ENCODE measurements at regions not wholly inside any gene's neighbourhood (a gene's known extent, or its start where the extent isn't known, plus 50 kb on each side); places are given as distances from the start of the nearest gene placed in this dataset.

DNA sequence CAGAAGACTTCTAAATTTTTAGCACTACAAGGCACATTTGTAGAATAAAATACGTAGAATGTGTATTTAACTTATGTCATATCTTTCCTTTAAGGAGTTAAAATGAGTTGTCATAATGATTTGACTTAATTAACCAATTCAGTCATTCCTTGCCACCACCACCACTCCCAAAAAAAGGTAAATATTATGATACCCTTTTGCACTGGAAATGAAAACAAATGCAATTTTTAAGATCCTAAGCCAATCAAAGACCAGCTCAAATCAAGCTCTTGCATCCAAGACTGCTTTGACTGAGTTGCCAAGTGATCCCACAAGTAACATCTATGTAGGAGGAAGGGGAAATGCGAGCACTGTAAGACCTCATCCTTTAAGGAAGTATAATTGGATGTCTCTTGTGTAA is 426.6 kb upstream of the ATP11B start:
- CTCF ChIA-PET = no interaction called here

More for the DNA sequence above, 426.6 kb upstream of the ATP11B start:
- no peak overlapping the region for H2BK15ac ChIP-seq (ENCODE audit: low read depth, low read length)
- no peak overlapping the region for H3K18ac ChIP-seq (ENCODE audit: low read depth, low read length)
- H3K9me1 ChIP-seq (ENCODE audit: insufficient read depth, low read length) = no peaks in the 10 kb centered on the region
- POLR2A ChIA-PET (ENCODE audit: unreplicated experiment) = no interaction called here
- H2BK5ac ChIP-seq (ENCODE audit: low read depth, low read length, poor library complexity, severe bottlenecking) = no peak overlapping the region
- no peak for DNase-seq
- H4K8ac ChIP-seq (ENCODE audit: low read depth in 2 of 2, low read length in 2 of 2) = no peak overlapping the region
- H2BK120ac ChIP-seq (ENCODE audit: low read depth, low read length) = no peak overlapping the region
- no peak overlapping the region for H3K27ac ChIP-seq (ENCODE audit: insufficient read depth, low read length)
- no peak overlapping the region for H3K9ac ChIP-seq (ENCODE audit: low read depth, low read length)
- no peak overlapping the region for H2AK5ac ChIP-seq (ENCODE audit: low read depth, low read length)
- no peak overlapping the region for H3K4ac ChIP-seq (ENCODE audit: low read depth, low read length)
- no peak overlapping the region for H4K5ac ChIP-seq (ENCODE audit: low read depth, low read length)
- intact Hi-C loops (cut with micrococcal nuclease) = no loop called here
- no peaks in the 10 kb centered on the region for H4K20me1 ChIP-seq (ENCODE audit: insufficient read depth, low read length)
- no peaks in the 10 kb centered on the region for H3K27me3 ChIP-seq (ENCODE audit: control insufficient read depth, insufficient read depth, low read length)
- H3K9me3 ChIP-seq (ENCODE audit: control insufficient read depth, insufficient read depth, low read length) = peaks cover 12% of the 10 kb centered on the region
- no peak for ATAC-seq (ENCODE audit: low read depth)
- no peaks in the 10 kb centered on the region for H3K4me1 ChIP-seq (ENCODE audit: control insufficient read depth, insufficient read depth, low read length)
- no peak overlapping the region for H3K23ac ChIP-seq (ENCODE audit: low read depth, low read length)
- H3K79me1 ChIP-seq (ENCODE audit: low read depth in 1 of 2, low read length in 2 of 2) = no peaks in the 10 kb centered on the region
- TF ChIP-seq, protein P1, sequence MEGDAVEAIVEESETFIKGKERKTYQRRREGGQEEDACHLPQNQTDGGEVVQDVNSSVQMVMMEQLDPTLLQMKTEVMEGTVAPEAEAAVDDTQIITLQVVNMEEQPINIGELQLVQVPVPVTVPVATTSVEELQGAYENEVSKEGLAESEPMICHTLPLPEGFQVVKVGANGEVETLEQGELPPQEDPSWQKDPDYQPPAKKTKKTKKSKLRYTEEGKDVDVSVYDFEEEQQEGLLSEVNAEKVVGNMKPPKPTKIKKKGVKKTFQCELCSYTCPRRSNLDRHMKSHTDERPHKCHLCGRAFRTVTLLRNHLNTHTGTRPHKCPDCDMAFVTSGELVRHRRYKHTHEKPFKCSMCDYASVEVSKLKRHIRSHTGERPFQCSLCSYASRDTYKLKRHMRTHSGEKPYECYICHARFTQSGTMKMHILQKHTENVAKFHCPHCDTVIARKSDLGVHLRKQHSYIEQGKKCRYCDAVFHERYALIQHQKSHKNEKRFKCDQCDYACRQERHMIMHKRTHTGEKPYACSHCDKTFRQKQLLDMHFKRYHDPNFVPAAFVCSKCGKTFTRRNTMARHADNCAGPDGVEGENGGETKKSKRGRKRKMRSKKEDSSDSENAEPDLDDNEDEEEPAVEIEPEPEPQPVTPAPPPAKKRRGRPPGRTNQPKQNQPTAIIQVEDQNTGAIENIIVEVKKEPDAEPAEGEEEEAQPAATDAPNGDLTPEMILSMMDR (conservative IDR thresholded peaks at IDR 0.05; ENCODE audit: low read depth, low read length) = no peak
- TF ChIP-seq POLR2A (IDR thresholded peaks at IDR 0.05; ENCODE audit: low read depth, low read length) = no peak
- no peak for TF ChIP-seq RCOR1 (IDR thresholded peaks at IDR 0.05; ENCODE audit: insufficient replicate concordance, low read length)
- no peak for TF ChIP-seq BHLHE40 (IDR thresholded peaks at IDR 0.05; ENCODE audit: low read depth, low read length)
- TF ChIP-seq CEBPB (IDR thresholded peaks at IDR 0.05; ENCODE audit: low read depth, low read length) = no peak
- TF ChIP-seq RAD21 (IDR thresholded peaks at IDR 0.05; ENCODE audit: low read length) = no peak
- TF ChIP-seq NFE2L2 (IDR thresholded peaks at IDR 0.05; ENCODE audit: low read depth, low read length) = no peak
- TF ChIP-seq CHD1 (IDR thresholded peaks at IDR 0.05; ENCODE audit: low read depth, low read length) = no peak
- TF ChIP-seq SMC3 (IDR thresholded peaks at IDR 0.05; ENCODE audit: low read depth, low read length) = no peak
- no peak for TF ChIP-seq MAZ (IDR thresholded peaks at IDR 0.05; ENCODE audit: borderline replicate concordance, low read depth, low read length)
- TF ChIP-seq, protein P2, sequence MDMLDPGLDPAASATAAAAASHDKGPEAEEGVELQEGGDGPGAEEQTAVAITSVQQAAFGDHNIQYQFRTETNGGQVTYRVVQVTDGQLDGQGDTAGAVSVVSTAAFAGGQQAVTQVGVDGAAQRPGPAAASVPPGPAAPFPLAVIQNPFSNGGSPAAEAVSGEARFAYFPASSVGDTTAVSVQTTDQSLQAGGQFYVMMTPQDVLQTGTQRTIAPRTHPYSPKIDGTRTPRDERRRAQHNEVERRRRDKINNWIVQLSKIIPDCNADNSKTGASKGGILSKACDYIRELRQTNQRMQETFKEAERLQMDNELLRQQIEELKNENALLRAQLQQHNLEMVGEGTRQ (IDR thresholded peaks at IDR 0.05; ENCODE audit: low read depth, low read length) = no peak
- no peak for TF ChIP-seq MAFK (IDR thresholded peaks at IDR 0.05; ENCODE audit: low read depth, low read length)
- TF ChIP-seq, protein P3, sequence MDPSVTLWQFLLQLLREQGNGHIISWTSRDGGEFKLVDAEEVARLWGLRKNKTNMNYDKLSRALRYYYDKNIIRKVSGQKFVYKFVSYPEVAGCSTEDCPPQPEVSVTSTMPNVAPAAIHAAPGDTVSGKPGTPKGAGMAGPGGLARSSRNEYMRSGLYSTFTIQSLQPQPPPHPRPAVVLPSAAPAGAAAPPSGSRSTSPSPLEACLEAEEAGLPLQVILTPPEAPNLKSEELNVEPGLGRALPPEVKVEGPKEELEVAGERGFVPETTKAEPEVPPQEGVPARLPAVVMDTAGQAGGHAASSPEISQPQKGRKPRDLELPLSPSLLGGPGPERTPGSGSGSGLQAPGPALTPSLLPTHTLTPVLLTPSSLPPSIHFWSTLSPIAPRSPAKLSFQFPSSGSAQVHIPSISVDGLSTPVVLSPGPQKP (IDR thresholded peaks at IDR 0.05; ENCODE audit: borderline replicate concordance, low read depth, low read length) = no peak
- no peak for TF ChIP-seq RFX5 (IDR thresholded peaks at IDR 0.05; ENCODE audit: low read depth, low read length)
- no peak for TF ChIP-seq MXI1 (IDR thresholded peaks at IDR 0.05; ENCODE audit: borderline replicate concordance, low read depth, low read length)
- TF ChIP-seq FOS (IDR thresholded peaks at IDR 0.05; ENCODE audit: low read depth, low read length) = no peak
- no peaks in the 10 kb centered on the region for H3K36me3 ChIP-seq (ENCODE audit: control insufficient read depth, insufficient read depth, low read length)
- no peak overlapping the region for H3K4me3 ChIP-seq (ENCODE audit: insufficient read depth, low read depth, low read length)
- H3K14ac ChIP-seq (replicated peaks; ENCODE audit: low read depth, low read length) = no peak overlapping the region
- H4K91ac ChIP-seq (ENCODE audit: insufficient read depth, low read depth, low read length) = no peak overlapping the region
- no TSS peak for BruUV-seq (replicated peaks)
- in situ Hi-C loops (cut with MboI; ENCODE audit: low sequenced_read_pairs) = no loop called here
- H2AK9ac ChIP-seq (replicated peaks; ENCODE audit: low read depth, low read length, poor library complexity) = no peak overlapping the region
- H3K56ac ChIP-seq (ENCODE audit: extremely low read depth, insufficient read depth, low read length) = no peak overlapping the region
- H2AFZ ChIP-seq (replicated peaks; ENCODE audit: low read length, poor library complexity) = no peak overlapping the region
- no CpG with 5 or more reads among the region's 2 CpGs for WGBS, 2 experiments (ENCODE audit: extremely low coverage in 2 of 2, insufficient read length in 1 of 2)
- no peak overlapping the region for H3K4me2 ChIP-seq (ENCODE audit: low read depth, low read length)
- H2BK20ac ChIP-seq (ENCODE audit: low read depth, low read length) = no peak overlapping the region
- dilution Hi-C loops (cut with HindIII; ENCODE audit: low sequenced_read_pairs, unreplicated experiment) = no loop called here
